Endothelial cell of umbilical vein (primary cell): ENCODE measurements at regions not wholly inside any gene's neighbourhood (a gene's known extent, or its start where the extent isn't known, plus 50 kb on each side); places are given as distances from the start of the nearest gene placed in this dataset.

ENCODE experiments used
- BruUV-seq: library from RNA; stranded (reverse); fragments of 400-500 nt; replicated peaks from 2 replicates; lab custom pipeline; 2021; lab: Mats Ljungman, UMichigan
- CTCF ChIA-PET: fragments of 300-600, 350-600 bp; sonication (Branson Sonifier 250); formaldehyde crosslinking; loops from one replicate; lab custom pipeline; 2021; ENCODE audit warnings: antibody characterized with exemption, inconsistent platforms; lab: Charles Lee
- POLR2A ChIA-PET: fragments of 300-600, 350-600 bp; sonication (Branson Sonifier 250); formaldehyde crosslinking; loops from one replicate; lab custom pipeline; 2021; ENCODE audit warnings: antibody characterized with exemption, inconsistent platforms; lab: Charles Lee
- DNase-seq: peaks from one replicate; pipeline ENCODE4 v3.0.0-alpha.2; 2011; ENCODE audit warnings: low read depth, low spot score
- FAIRE-seq: peaks from 2 replicates; lab custom pipeline; 2011; peaks lifted over from hg19 to GRCh38; lab: Jason Lieb, UNC
- H2AFZ ChIP-seq: 2 replicates; pipeline ENCODE4 v1.6.0; 2012; ENCODE audit warnings: low read depth, low read length, control low read depth, inconsistent platforms
- H3K27ac ChIP-seq: 2 replicates; pipeline ENCODE4 v1.5.1; 2011; ENCODE audit warnings: low read depth, mild to moderate bottlenecking, control low read depth, low read length, moderate library complexity; ENCODE audit not compliant: insufficient read depth
- H3K27me3 ChIP-seq, 2 experiments: 2 replicates each; pipeline versions ENCODE4 v1.6.0 to v1.6.1; 2011; ENCODE audit warnings: low read length in 2 of 2, mixed read lengths in 1 of 2; ENCODE audit not compliant: control insufficient read depth in 2 of 2, insufficient read depth in 2 of 2
- H3K36me3 ChIP-seq, 2 experiments: 2 replicates in 1 of 2; 3 replicates in 1 of 2; pipeline ENCODE4 v1.5.1; 2011; ENCODE audit warnings: low read length in 2 of 2, mild to moderate bottlenecking in 1 of 2, moderate library complexity in 1 of 2; ENCODE audit not compliant: control insufficient read depth in 2 of 2, insufficient read depth in 2 of 2; ENCODE audit errors: extremely low read depth in 1 of 2
- H3K4me1 ChIP-seq: 3 replicates; pipeline ENCODE4 v1.5.1; 2011; ENCODE audit warnings: mild to moderate bottlenecking, low read length; ENCODE audit not compliant: control insufficient read depth, insufficient read depth; ENCODE audit errors: extremely low read depth
- H3K4me2 ChIP-seq: 2 replicates; pipeline ENCODE4 v1.6.1; 2011; ENCODE audit warnings: low read length, control low read depth, mixed read lengths; ENCODE audit not compliant: insufficient read depth
- H3K4me3 ChIP-seq, 3 experiments: fragments of 200-600 bp in 1 of 3; sonication (generic), shearing (Covaris generic) in 1 of 3; replicated peaks in 1 of 3; 2 replicates each; pipeline ENCODE4 v1.5.1; 2011 to 2016; ENCODE audit warnings: control low read depth in 3 of 3, low read length in 3 of 3, mild to moderate bottlenecking in 2 of 3, inconsistent platforms in 1 of 3, low read depth in 1 of 3, moderate library complexity in 1 of 3; ENCODE audit not compliant: insufficient read depth in 1 of 3
- H3K79me2 ChIP-seq: 2 replicates; pipeline ENCODE4 v1.6.0; 2012; ENCODE audit warnings: low read length, inconsistent platforms; ENCODE audit not compliant: control insufficient read depth, insufficient read depth
- H3K9ac ChIP-seq: replicated peaks from 2 replicates; pipeline ENCODE3; 2011; ENCODE audit warnings: low read length, control low read depth; ENCODE audit not compliant: insufficient read depth; ENCODE audit errors: extremely low read depth
- H3K9me1 ChIP-seq: replicated peaks from 3 replicates; pipeline ENCODE4 v1.6.0; 2011; ENCODE audit warnings: mild to moderate bottlenecking, low read length; ENCODE audit not compliant: control insufficient read depth, insufficient read depth; ENCODE audit errors: extremely low read depth
- H3K9me3 ChIP-seq: replicated peaks from 2 replicates; pipeline ENCODE4 v1.5.1; 2012; ENCODE audit warnings: low read length, inconsistent platforms; ENCODE audit not compliant: control insufficient read depth, insufficient read depth
- H4K20me1 ChIP-seq: replicated peaks from 2 replicates; pipeline ENCODE3; 2011; ENCODE audit warnings: mild to moderate bottlenecking, low read length; ENCODE audit not compliant: control insufficient read depth, insufficient read depth; ENCODE audit errors: extremely low read depth
- CTCF ChIP-seq, 2 donors: IDR thresholded peaks; 1 replicate in 1 of 2; 2 replicates in 1 of 2; pipeline ENCODE4 v1.5.1; 2011; ENCODE audit warnings: low read length in 2 of 2, mild to moderate bottlenecking in 2 of 2, moderate library complexity in 2 of 2, control low read depth in 1 of 2, inconsistent platforms in 1 of 2, low read depth in 1 of 2; ENCODE audit not compliant: insufficient read depth in 1 of 2; ENCODE audit errors: extremely low read depth in 1 of 2
- EZH2 ChIP-seq: IDR thresholded peaks from 2 replicates; pipeline ENCODE4 v1.6.1; 2012; ENCODE audit warnings: borderline replicate concordance, low read depth, mild to moderate bottlenecking, moderate library complexity, low read length, inconsistent platforms; ENCODE audit not compliant: severe bottlenecking
- FOS ChIP-seq: IDR thresholded peaks from 2 replicates; pipeline ENCODE4 v1.6.1; 2011; ENCODE audit warnings: mild to moderate bottlenecking, low read length, moderate library complexity, borderline replicate concordance; ENCODE audit not compliant: insufficient read depth
- GATA2 ChIP-seq: IDR thresholded peaks from 2 replicates; pipeline ENCODE4 v1.7.0; 2011; ENCODE audit warnings: low read depth, mild to moderate bottlenecking, moderate library complexity, mixed read lengths, low read length; ENCODE audit not compliant: insufficient read length, insufficient read depth
- JUN ChIP-seq: IDR thresholded peaks from 2 replicates; pipeline ENCODE4 v1.6.1; 2011; ENCODE audit warnings: borderline replicate concordance, low read depth; ENCODE audit not compliant: insufficient read length, insufficient read depth
- MAX ChIP-seq: IDR thresholded peaks from 2 replicates; pipeline ENCODE4 v1.6.1; 2011; ENCODE audit not compliant: insufficient read depth, insufficient read length
- MYC ChIP-seq: IDR thresholded peaks from one replicate; pipeline ENCODE4 v1.6.1; 2011; ENCODE audit warnings: mild to moderate bottlenecking, low read depth, low read length
- POLR2A ChIP-seq: IDR thresholded peaks from 2 replicates; pipeline ENCODE4 v1.6.1; 2012; ENCODE audit warnings: low read depth, mild to moderate bottlenecking, control low read depth, low read length
- POLR2AphosphoS5 ChIP-seq: IDR thresholded peaks from 2 replicates; pipeline ENCODE4 v1.6.1; 2012; ENCODE audit warnings: low read depth, mild to moderate bottlenecking, control low read depth, low read length, moderate library complexity; ENCODE audit not compliant: insufficient read depth
- dilution Hi-C: fragments of 300-500 bp; cut with MboI; formaldehyde crosslinking; loops from one replicate; pipeline ENCODE4 v1.15.0; 2019; ENCODE audit warnings: low sequenced_read_pairs; ENCODE audit not compliant: extremely low pct_ligation_motif_present
- intact Hi-C: fragments of 100-400 bp; cut with micrococcal nuclease; formaldehyde crosslinking; loops from one replicate; pipeline ENCODE4 v1.10.0; 2022

GRCh38 chr16:64180136-64180900 lies 941.5 kb downstream of the CDH11 start:
- Histone ChIP-seq H3K79me2 (no peaks in the 10 kb centered on the region), H4K20me1 (no peaks in the 10 kb centered on the region), H3K4me2 (no peak overlapping the region), H3K9me3 (peaks cover 2% of the 10 kb centered on the region), H3K4me3 (no peak overlapping the region), H3K4me1 (peaks cover 3% of the 10 kb centered on the region), H3K9me1 (no peaks in the 10 kb centered on the region), H3K9ac (no peak overlapping the region), H2AFZ (no peak overlapping the region), H3K27ac (no peak overlapping the region), H3K36me3 (no peaks in the 10 kb centered on the region), H3K27me3 (no peaks in the 10 kb centered on the region)
- no TSS peak for BruUV-seq
- no peak for DNase-seq
- ChIA-PET CTCF (no interaction called here), POLR2A (no interaction called here)
- intact Hi-C loops (no loop called here), dilution Hi-C loops (no loop called here)
- TF ChIP-seq GATA2 (no peak), MAX (no peak), JUN (no peak), EZH2 (no peak), POLR2AphosphoS5 (no peak), POLR2A (no peak), MYC (no peak), CTCF (IDR thresholded peaks at IDR 0.05; ENCODE audit: extremely low read depth in 1 of 2, insufficient read depth in 1 of 2, low read depth in 1 of 2, low read length in 2 of 2) (no peak), FOS (no peak)
- FAIRE-seq = no peak
